GM23338 (cell line): ENCODE measurements at regions not wholly inside any gene's neighbourhood (a gene's known extent, or its start where the extent isn't known, plus 50 kb on each side); places are given as distances from the start of the nearest gene placed in this dataset.

Source experiments
- ATAC-seq: fragments of 200-7000 bp; cut with Tn5 transposase; 3 replicates; pipeline ENCODE4 v1.9.1; 2020
- DNase-seq: peaks from one replicate; pipeline ENCODE4 v3.0.0-alpha.2; 2015; ENCODE audit warnings: low spot score
- H2AFZ ChIP-seq: fragments of 200-600 bp; sonication (generic); 2 replicates; pipeline ENCODE4 v1.8.0; 2016; ENCODE audit warnings: antibody characterized with exemption, mild to moderate bottlenecking, moderate library complexity
- H3F3A ChIP-seq: fragments of 200-600 bp; sonication (generic); replicated peaks from 2 replicates; pipeline ENCODE4 v1.8.0; 2017; ENCODE audit warnings: antibody characterized with exemption, mixed run types, low read depth
- H3K27ac ChIP-seq: fragments of 200-600 bp; sonication (generic); 2 replicates; pipeline ENCODE4 v1.6.1; 2016; ENCODE audit warnings: low read depth
- H3K27me3 ChIP-seq: fragments of 200-600 bp; sonication (generic); 2 replicates; pipeline ENCODE4 v1.8.0; 2016; ENCODE audit warnings: mild to moderate bottlenecking, mixed run types, moderate library complexity; ENCODE audit not compliant: insufficient read depth
- H3K36me3 ChIP-seq: fragments of 200-600 bp; sonication (generic); 2 replicates; pipeline ENCODE4 v1.8.0; 2016; ENCODE audit warnings: mild to moderate bottlenecking; ENCODE audit not compliant: insufficient read depth
- H3K4me1 ChIP-seq: fragments of 200-600 bp; sonication (generic); 2 replicates; pipeline ENCODE4 v1.8.0; 2016; ENCODE audit warnings: mild to moderate bottlenecking, moderate library complexity; ENCODE audit not compliant: insufficient read depth
- H3K4me2 ChIP-seq: fragments of 200-600 bp; sonication (generic); 2 replicates; pipeline ENCODE4 v1.7.1; 2017; ENCODE audit warnings: mixed run types
- H3K4me3 ChIP-seq: fragments of 200-600 bp; sonication (generic); 2 replicates; pipeline ENCODE4 v1.6.1; 2016; ENCODE audit warnings: mixed run types
- H3K79me2 ChIP-seq: fragments of 200-600 bp; sonication (generic); replicated peaks from 2 replicates; pipeline ENCODE4 v1.8.0; 2017; ENCODE audit warnings: mild to moderate bottlenecking; ENCODE audit not compliant: insufficient read depth
- H3K9me2 ChIP-seq: fragments of 200-600 bp; sonication (generic); 2 replicates; pipeline ENCODE4 v1.8.0; 2017; ENCODE audit not compliant: insufficient read depth
- H4K20me1 ChIP-seq: fragments of 200-600 bp; sonication (generic); replicated peaks from 2 replicates; pipeline ENCODE4 v1.8.0; 2017; ENCODE audit warnings: mild to moderate bottlenecking; ENCODE audit not compliant: insufficient read depth
- H3K27ac Mint-ChIP-seq: 2 replicates; pipeline ENCODE4 v1.8.0; 2020; ENCODE audit warnings: inconsistent platforms, mild to moderate bottlenecking, moderate library complexity, mixed read lengths
- H3K27me3 Mint-ChIP-seq: 3 replicates; pipeline ENCODE4 v1.8.0; 2022; ENCODE audit warnings: low read depth, mild to moderate bottlenecking, moderate library complexity, mixed read lengths, inconsistent platforms; ENCODE audit not compliant: insufficient read depth, poor library complexity
- H3K36me3 Mint-ChIP-seq: 3 replicates; pipeline ENCODE4 v1.8.0; 2021; ENCODE audit warnings: low read depth, mild to moderate bottlenecking, inconsistent platforms, moderate library complexity, mixed read lengths
- H3K4me1 Mint-ChIP-seq: 3 replicates; pipeline ENCODE4 v1.8.0; 2020; ENCODE audit warnings: mild to moderate bottlenecking, inconsistent platforms, mixed read lengths
- H3K4me3 Mint-ChIP-seq: 3 replicates; pipeline ENCODE4 v1.8.0; 2021; ENCODE audit warnings: moderate library complexity, mild to moderate bottlenecking, inconsistent platforms, mixed read lengths
- H3K9me3 Mint-ChIP-seq: 3 replicates; pipeline ENCODE4 v1.8.0; 2020; ENCODE audit warnings: moderate library complexity, mild to moderate bottlenecking, inconsistent platforms, mixed read lengths
- CREB1 ChIP-seq: fragments of 250-450 bp; sonication (Bioruptor Pico); IDR thresholded peaks from 2 replicates; pipeline ENCODE4 v1.5.0; 2020; ENCODE audit warnings: low read depth, mild to moderate bottlenecking, moderate library complexity
- CTCF ChIP-seq, 2 experiments: fragments of 200-600 bp in 1 of 2; sonication (generic) in 1 of 2; conservative IDR thresholded peaks; 2 replicates each; pipeline versions ENCODE4 v1.5.1 to v1.6.1; 2016 to 2017; ENCODE audit warnings: antibody characterized with exemption in 2 of 2, low read depth in 2 of 2, mild to moderate bottlenecking in 2 of 2, moderate library complexity in 1 of 2
- ETS1 ChIP-seq: IDR thresholded peaks from 2 replicates; pipeline ENCODE4 v1.6.1; 2016; ENCODE audit warnings: antibody characterized with exemption
- EZH2 ChIP-seq: fragments of 200-600 bp; sonication (generic); IDR thresholded peaks from one replicate; pipeline ENCODE4 v1.8.0; 2017; ENCODE audit warnings: antibody characterized with exemption, mild to moderate bottlenecking, low read depth; ENCODE audit not compliant: unreplicated experiment
- EZH2phosphoT487 ChIP-seq: fragments of 200-600 bp; sonication (generic); IDR thresholded peaks from one replicate; pipeline ENCODE4 v1.8.1; 2018; ENCODE audit warnings: antibody characterized with exemption; ENCODE audit not compliant: unreplicated experiment
- JUNB ChIP-seq: IDR thresholded peaks from one replicate; pipeline ENCODE4 v1.6.1; 2016; ENCODE audit warnings: antibody characterized with exemption; ENCODE audit not compliant: unreplicated experiment
- NANOG ChIP-seq: IDR thresholded peaks from 2 replicates; pipeline ENCODE4 v1.6.1; 2016; ENCODE audit warnings: antibody characterized with exemption, borderline replicate concordance
- POLR2AphosphoS5 ChIP-seq: IDR thresholded peaks from 2 replicates; pipeline ENCODE4 v1.6.1; 2016; ENCODE audit warnings: antibody characterized with exemption, low read depth
- REST ChIP-seq: IDR thresholded peaks from one replicate; pipeline ENCODE4 v1.6.1; 2018; ENCODE audit warnings: antibody characterized with exemption; ENCODE audit not compliant: unreplicated experiment
- STAT1 ChIP-seq: IDR thresholded peaks from one replicate; pipeline ENCODE4 v1.6.1; 2016; ENCODE audit warnings: antibody characterized with exemption; ENCODE audit not compliant: unreplicated experiment
- ZNF114 ChIP-seq: fragments of 250-450 bp; sonication (Bioruptor Pico); IDR thresholded peaks from 2 replicates; pipeline ENCODE4 v1.5.0; 2020; ENCODE audit warnings: mild to moderate bottlenecking, moderate library complexity
- ZNF331 ChIP-seq: fragments of 250-450 bp; sonication (Bioruptor Pico); IDR thresholded peaks from 2 replicates; pipeline ENCODE4 v1.5.0; 2020; ENCODE audit warnings: low read depth, mild to moderate bottlenecking, moderate library complexity
- ZNF462 ChIP-seq: fragments of 250-450 bp; sonication (Bioruptor Pico); IDR thresholded peaks from 2 replicates; pipeline ENCODE4 v1.5.0; 2020; ENCODE audit warnings: mild to moderate bottlenecking, moderate library complexity

- no peak for TF ChIP-seq EZH2phosphoT487
- no peak for TF ChIP-seq NANOG
- no peak for TF ChIP-seq REST
- no peak for TF ChIP-seq ZNF114
- TF ChIP-seq ETS1, result no peak
- TF ChIP-seq ZNF331 (CRISPR knock-in tag), result no peak
- TF ChIP-seq STAT1, result no peak
- no peak for TF ChIP-seq CREB1
- no peak for TF ChIP-seq ZNF462 (CRISPR knock-in tag)
- no peak for TF ChIP-seq EZH2
- TF ChIP-seq CTCF (conservative IDR thresholded peaks at IDR 0.05; ENCODE audit: low read depth in 2 of 2), result no peak
- no peak for TF ChIP-seq JUNB
- no peak for TF ChIP-seq POLR2AphosphoS5
- Mint-ChIP-seq H3K27ac (no peak overlapping the region), H3K4me3 (no peak overlapping the region), H3K4me1 (peaks cover 36% of the 10 kb centered on the region), H3K27me3 (no peaks in the 10 kb centered on the region), H3K36me3 (no peaks in the 10 kb centered on the region), H3K9me3 (no peaks in the 10 kb centered on the region)
- Histone ChIP-seq H2AFZ (no peak overlapping the region), H3K27ac (no peak overlapping the region), H3K9me2 (no peaks in the 10 kb centered on the region), H3F3A (no peaks in the 10 kb centered on the region), H3K27me3 (no peaks in the 10 kb centered on the region), H3K79me2 (no peaks in the 10 kb centered on the region), H3K4me2 (no peak overlapping the region), H3K36me3 (no peaks in the 10 kb centered on the region), H3K4me1 (peaks cover 25% of the 10 kb centered on the region), H3K4me3 (no peak overlapping the region), H4K20me1 (no peaks in the 10 kb centered on the region)
- ATAC-seq (no peak), DNase-seq (no peak)
Measured at GRCh38 chr12:89943463-89943862, 234.8 kb upstream of the ATP2B1 start.
